NOMO-1 (cell line): ENCODE measurements at regions not wholly inside any gene's neighbourhood (a gene's known extent, or its start where the extent isn't known, plus 50 kb on each side); places are given as distances from the start of the nearest gene placed in this dataset.
A peak's percentile ranks its signal among the peaks of the same experiment; 100 is the strongest.

Experiments used
- DNase-seq, 2 experiments: peaks; one replicate each; lab custom pipeline; 2025; ENCODE audit not compliant: unreplicated experiment in 2 of 2; lab: John Stamatoyannopoulos, UW

DNA sequence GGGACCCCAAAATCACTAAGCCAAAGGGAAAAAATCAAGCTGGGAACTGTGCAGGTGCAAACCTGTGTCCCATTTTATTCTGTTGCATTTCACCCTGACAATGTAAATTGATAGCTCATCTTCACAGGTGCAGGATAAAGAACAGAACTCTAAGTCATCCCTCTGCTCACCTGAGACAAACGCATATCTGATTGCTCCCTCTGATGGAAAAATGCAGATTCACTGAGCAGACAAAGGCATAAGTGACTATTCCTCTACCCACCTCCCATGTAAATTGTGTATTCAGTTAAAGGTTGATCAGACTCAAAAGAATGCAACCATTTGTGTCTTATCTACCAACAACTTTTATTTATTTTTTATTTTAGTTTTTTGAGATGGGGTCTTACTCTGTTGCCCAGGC, 644.2 kb downstream of the PTPRU start:
- no peak for DNase-seq

GRCh38 chr1:29879217-29879616, 642.9 kb downstream of the PTPRU start:
- no peak for DNase-seq

DNA sequence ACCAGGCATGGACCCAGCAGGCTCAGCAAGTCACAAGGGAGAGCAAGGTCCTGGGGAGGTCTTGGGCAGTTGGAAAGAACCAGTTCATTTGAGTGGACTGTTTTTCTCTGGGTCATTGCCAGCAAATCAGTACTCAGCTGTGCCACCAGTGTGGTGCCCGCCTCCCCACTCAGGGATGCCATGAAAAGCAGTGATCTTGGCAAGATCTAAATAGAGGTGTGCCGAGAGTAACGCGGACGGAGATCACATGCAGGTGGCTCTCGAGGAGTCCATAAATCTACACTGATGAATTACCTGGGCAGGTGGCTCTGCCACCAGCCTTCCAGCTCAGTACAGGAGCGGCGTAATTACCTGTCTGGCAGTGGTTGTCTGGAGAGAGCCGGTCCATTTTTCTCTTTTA, 642.2 kb downstream of the PTPRU start:
- no peak for DNase-seq

GRCh38 chr1:29876902-29877301, 640.6 kb downstream of the PTPRU start:
- DNase-seq: no peak

- DNase-seq: no peak
Measured at GRCh38 chr1:29876441-29876840, 640.1 kb downstream of the PTPRU start.

- peak; percentile 12 to 22 for DNase-seq
Measured at GRCh38 chr1:29875557-29876028, 639.3 kb downstream of the PTPRU start.

GRCh38 chr1:29870621-29871020, 634.3 kb downstream of the PTPRU start:
- DNase-seq: no peak

DNA sequence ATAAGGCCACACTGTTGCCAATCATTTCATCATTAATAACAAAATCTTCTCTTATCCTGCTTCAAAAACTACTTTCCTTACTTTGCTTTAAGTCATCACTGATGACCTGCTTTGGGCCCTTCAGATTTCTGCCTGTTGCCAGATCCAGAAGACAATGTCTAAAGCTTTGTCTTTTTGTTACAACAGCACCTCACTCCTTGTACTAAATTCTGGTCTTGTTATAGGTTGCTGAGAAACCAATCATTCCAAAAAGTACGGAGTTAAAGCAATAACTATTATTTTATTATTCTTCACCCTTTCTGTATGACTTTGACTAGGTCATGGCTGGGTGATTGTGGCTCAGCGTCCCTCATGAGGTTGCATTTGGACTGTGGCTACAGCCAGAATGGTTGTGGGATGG, 633.5 kb downstream of the PTPRU start:
- DNase-seq: no peak

GRCh38 chr1:29868944-29869343, 632.6 kb downstream of the PTPRU start:
- no peak for DNase-seq

- DNase-seq: no peak
Measured at GRCh38 chr1:29868096-29868495, 631.8 kb downstream of the PTPRU start.

- DNase-seq: no peak
Measured at GRCh38 chr1:29865051-29865450, 628.7 kb downstream of the PTPRU start.

DNA sequence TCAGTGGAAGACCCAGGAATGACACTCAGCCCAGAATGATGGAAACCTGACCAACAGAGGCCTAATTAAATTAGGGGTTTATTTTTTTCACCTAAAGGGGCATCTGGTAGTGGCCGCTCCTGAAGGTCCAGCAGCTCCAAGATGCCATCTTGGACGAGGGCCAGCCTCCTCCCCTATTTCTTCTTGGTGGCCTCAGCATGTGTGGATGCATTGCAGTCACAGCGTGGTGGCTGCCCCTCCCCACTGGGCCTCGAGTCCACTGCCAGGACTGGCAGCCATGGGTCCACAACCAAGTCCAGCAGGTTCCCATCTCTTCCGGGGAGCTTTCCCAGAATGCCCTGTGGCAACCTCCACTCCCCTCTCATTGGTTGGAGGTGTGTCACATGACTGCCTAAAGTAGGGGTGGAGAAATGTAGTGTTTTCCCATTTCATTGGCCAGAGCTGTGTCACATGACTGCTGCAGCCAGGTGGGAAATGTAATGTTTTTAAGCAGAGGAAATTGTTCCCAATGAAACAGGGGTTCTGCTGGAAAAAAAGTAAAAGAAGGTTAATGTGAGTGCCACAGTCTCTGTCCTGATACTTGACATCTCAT, 628.2 kb downstream of the PTPRU start:
- no peak for DNase-seq

GRCh38 chr1:29861922-29862321, 625.6 kb downstream of the PTPRU start:
- no peak for DNase-seq

DNA sequence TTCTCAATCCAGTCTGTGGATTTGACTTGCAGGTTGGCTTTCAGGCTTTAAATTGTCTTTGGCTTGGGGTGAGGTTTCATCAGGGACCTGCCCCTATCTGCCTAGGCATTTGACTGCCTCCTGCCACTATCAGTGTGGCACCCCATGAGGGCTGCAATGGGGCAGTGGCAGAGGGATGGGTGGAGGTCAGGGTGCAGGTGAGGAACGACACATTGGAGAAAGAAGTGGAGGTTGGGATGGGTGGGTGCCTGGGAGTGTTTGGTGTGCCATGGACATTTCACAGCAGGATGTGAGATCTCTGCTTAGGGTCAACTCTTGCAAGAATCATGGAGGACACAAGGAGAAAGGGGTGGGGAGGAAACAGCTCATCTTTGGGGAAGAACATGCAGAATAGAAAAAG, 625.1 kb downstream of the PTPRU start:
- no peak for DNase-seq

DNA sequence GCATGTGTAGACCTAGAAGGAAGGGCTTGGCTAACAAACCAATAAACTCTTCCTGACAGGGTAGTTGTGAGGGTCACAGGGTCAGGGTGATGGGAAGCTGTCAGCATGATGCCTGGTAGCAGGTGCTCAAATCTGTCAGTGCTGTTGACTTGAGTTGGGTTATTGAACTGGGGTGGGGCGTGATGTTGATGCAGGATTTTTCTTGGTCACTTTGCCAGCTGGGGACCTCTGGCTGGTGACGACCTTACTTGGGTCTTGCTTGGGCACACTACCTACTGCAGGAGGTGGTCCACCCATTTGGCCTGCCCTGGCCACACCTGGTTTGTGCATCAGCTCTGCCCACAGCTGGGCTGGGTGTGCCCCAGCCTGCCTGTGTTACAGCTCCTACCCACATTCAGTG, 624.4 kb downstream of the PTPRU start:
- no peak for DNase-seq

GRCh38 chr1:29860056-29860455, 623.7 kb downstream of the PTPRU start:
- no peak for DNase-seq

- no peak for DNase-seq
Measured at GRCh38 chr1:29859126-29859525, 622.8 kb downstream of the PTPRU start.

- no peak for DNase-seq
Measured at GRCh38 chr1:29858646-29859045, 622.3 kb downstream of the PTPRU start.

DNA sequence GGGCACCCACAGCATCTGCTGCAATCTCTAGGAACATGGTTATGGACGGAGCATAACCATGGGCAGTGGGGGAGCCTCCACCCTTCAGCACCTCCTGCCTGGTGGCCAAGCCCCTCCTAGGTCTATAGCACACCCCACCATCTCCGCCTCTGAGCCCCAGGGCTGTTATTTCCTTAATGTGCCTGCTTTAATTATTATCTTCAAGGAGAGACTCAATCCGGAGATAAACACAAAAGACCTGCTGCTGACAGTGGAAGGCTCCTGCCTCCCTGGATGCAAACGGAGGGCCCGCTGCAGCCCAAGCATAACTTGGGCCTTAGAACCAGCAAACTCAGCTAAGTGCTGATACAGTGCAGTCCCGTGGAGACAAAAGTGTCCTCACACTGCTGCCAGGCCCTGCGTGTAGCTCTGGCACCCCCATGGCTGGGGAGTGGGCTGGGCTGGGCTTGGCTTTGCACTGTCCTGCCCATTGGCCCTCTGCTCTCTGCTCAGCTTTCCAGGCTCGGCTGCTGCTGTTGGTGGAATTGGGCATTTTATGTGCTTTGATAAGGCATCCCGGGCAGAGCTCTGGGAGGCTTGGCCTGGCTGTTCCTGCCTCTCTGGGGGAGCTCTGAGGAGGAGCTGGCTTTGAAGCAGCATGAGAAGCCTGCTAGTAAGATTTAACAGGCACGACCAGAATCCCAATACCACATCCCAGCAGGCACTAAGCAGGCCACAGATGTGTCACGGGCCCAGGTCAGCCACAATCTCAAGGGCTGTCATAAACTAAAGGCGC, 620.2 kb downstream of the PTPRU start:
- no peak for DNase-seq

GRCh38 chr1:29855561-29856160, 619.3 kb downstream of the PTPRU start:
- no peak for DNase-seq

GRCh38 chr1:29854700-29855276, 618.5 kb downstream of the PTPRU start:
- DNase-seq: no peak
